ENCODE measurements at regions not wholly inside any gene's neighbourhood (a gene's known extent, or its start where the extent isn't known, plus 50 kb on each side); places are given as distances from the start of the nearest gene placed in this dataset.

DNA sequence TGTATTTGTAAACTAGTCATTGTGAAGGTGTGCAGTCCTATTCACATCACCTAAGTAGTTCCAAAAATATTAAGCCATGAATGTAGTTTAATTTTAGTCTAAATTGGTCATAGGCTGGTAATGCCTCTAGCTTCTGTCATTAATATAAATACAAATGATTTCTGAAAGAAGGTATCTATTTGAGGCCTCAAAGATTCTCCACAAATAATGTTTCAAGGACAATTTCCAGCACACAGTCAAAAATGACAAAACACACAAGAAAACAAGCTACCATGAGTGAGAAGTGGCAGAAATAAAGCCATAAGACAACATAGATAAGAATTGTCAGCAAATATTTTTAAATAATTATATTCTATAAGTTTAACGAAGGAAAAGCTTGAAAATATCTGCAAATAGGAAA is 66.7 kb upstream of the PDK4 start:
- TF ChIP-seq, protein P1, sequence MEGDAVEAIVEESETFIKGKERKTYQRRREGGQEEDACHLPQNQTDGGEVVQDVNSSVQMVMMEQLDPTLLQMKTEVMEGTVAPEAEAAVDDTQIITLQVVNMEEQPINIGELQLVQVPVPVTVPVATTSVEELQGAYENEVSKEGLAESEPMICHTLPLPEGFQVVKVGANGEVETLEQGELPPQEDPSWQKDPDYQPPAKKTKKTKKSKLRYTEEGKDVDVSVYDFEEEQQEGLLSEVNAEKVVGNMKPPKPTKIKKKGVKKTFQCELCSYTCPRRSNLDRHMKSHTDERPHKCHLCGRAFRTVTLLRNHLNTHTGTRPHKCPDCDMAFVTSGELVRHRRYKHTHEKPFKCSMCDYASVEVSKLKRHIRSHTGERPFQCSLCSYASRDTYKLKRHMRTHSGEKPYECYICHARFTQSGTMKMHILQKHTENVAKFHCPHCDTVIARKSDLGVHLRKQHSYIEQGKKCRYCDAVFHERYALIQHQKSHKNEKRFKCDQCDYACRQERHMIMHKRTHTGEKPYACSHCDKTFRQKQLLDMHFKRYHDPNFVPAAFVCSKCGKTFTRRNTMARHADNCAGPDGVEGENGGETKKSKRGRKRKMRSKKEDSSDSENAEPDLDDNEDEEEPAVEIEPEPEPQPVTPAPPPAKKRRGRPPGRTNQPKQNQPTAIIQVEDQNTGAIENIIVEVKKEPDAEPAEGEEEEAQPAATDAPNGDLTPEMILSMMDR (IDR thresholded peaks at IDR 0.05; ENCODE audit: insufficient read depth, low read depth, low read length): no peak
- no peak for TF ChIP-seq EZH2 (IDR thresholded peaks at IDR 0.05; ENCODE audit: insufficient read depth, low read length)
